Endothelial cell of umbilical vein (primary cell): ENCODE measurements at regions not wholly inside any gene's neighbourhood (a gene's known extent, or its start where the extent isn't known, plus 50 kb on each side); places are given as distances from the start of the nearest gene placed in this dataset.

ENCODE experiments used
- BruUV-seq: library from RNA; stranded (reverse); fragments of 400-500 nt; replicated peaks from 2 replicates; lab custom pipeline; 2021; lab: Mats Ljungman, UMichigan
- CTCF ChIA-PET: fragments of 300-600, 350-600 bp; sonication (Branson Sonifier 250); formaldehyde crosslinking; loops from one replicate; lab custom pipeline; 2021; ENCODE audit warnings: antibody characterized with exemption, inconsistent platforms; lab: Charles Lee
- POLR2A ChIA-PET: fragments of 300-600, 350-600 bp; sonication (Branson Sonifier 250); formaldehyde crosslinking; loops from one replicate; lab custom pipeline; 2021; ENCODE audit warnings: antibody characterized with exemption, inconsistent platforms; lab: Charles Lee
- DNase-seq: peaks from one replicate; pipeline ENCODE4 v3.0.0-alpha.2; 2011; ENCODE audit warnings: low read depth, low spot score
- FAIRE-seq: peaks from 2 replicates; lab custom pipeline; 2011; peaks lifted over from hg19 to GRCh38; lab: Jason Lieb, UNC
- H2AFZ ChIP-seq: 2 replicates; pipeline ENCODE4 v1.6.0; 2012; ENCODE audit warnings: low read depth, low read length, control low read depth, inconsistent platforms
- H3K27ac ChIP-seq: 2 replicates; pipeline ENCODE4 v1.5.1; 2011; ENCODE audit warnings: low read depth, mild to moderate bottlenecking, control low read depth, low read length, moderate library complexity; ENCODE audit not compliant: insufficient read depth
- H3K27me3 ChIP-seq, 2 experiments: 2 replicates each; pipeline versions ENCODE4 v1.6.0 to v1.6.1; 2011; ENCODE audit warnings: low read length in 2 of 2, mixed read lengths in 1 of 2; ENCODE audit not compliant: control insufficient read depth in 2 of 2, insufficient read depth in 2 of 2
- H3K36me3 ChIP-seq, 2 experiments: 2 replicates in 1 of 2; 3 replicates in 1 of 2; pipeline ENCODE4 v1.5.1; 2011; ENCODE audit warnings: low read length in 2 of 2, mild to moderate bottlenecking in 1 of 2, moderate library complexity in 1 of 2; ENCODE audit not compliant: control insufficient read depth in 2 of 2, insufficient read depth in 2 of 2; ENCODE audit errors: extremely low read depth in 1 of 2
- H3K4me1 ChIP-seq: 3 replicates; pipeline ENCODE4 v1.5.1; 2011; ENCODE audit warnings: mild to moderate bottlenecking, low read length; ENCODE audit not compliant: control insufficient read depth, insufficient read depth; ENCODE audit errors: extremely low read depth
- H3K4me2 ChIP-seq: 2 replicates; pipeline ENCODE4 v1.6.1; 2011; ENCODE audit warnings: low read length, control low read depth, mixed read lengths; ENCODE audit not compliant: insufficient read depth
- H3K4me3 ChIP-seq, 3 experiments: fragments of 200-600 bp in 1 of 3; sonication (generic), shearing (Covaris generic) in 1 of 3; replicated peaks in 1 of 3; 2 replicates each; pipeline ENCODE4 v1.5.1; 2011 to 2016; ENCODE audit warnings: control low read depth in 3 of 3, low read length in 3 of 3, mild to moderate bottlenecking in 2 of 3, inconsistent platforms in 1 of 3, low read depth in 1 of 3, moderate library complexity in 1 of 3; ENCODE audit not compliant: insufficient read depth in 1 of 3
- H3K79me2 ChIP-seq: 2 replicates; pipeline ENCODE4 v1.6.0; 2012; ENCODE audit warnings: low read length, inconsistent platforms; ENCODE audit not compliant: control insufficient read depth, insufficient read depth
- H3K9ac ChIP-seq: replicated peaks from 2 replicates; pipeline ENCODE3; 2011; ENCODE audit warnings: low read length, control low read depth; ENCODE audit not compliant: insufficient read depth; ENCODE audit errors: extremely low read depth
- H3K9me1 ChIP-seq: replicated peaks from 3 replicates; pipeline ENCODE4 v1.6.0; 2011; ENCODE audit warnings: mild to moderate bottlenecking, low read length; ENCODE audit not compliant: control insufficient read depth, insufficient read depth; ENCODE audit errors: extremely low read depth
- H3K9me3 ChIP-seq: replicated peaks from 2 replicates; pipeline ENCODE4 v1.5.1; 2012; ENCODE audit warnings: low read length, inconsistent platforms; ENCODE audit not compliant: control insufficient read depth, insufficient read depth
- H4K20me1 ChIP-seq: replicated peaks from 2 replicates; pipeline ENCODE3; 2011; ENCODE audit warnings: mild to moderate bottlenecking, low read length; ENCODE audit not compliant: control insufficient read depth, insufficient read depth; ENCODE audit errors: extremely low read depth
- EZH2 ChIP-seq: IDR thresholded peaks from 2 replicates; pipeline ENCODE4 v1.6.1; 2012; ENCODE audit warnings: borderline replicate concordance, low read depth, mild to moderate bottlenecking, moderate library complexity, low read length, inconsistent platforms; ENCODE audit not compliant: severe bottlenecking
- JUN ChIP-seq: IDR thresholded peaks from 2 replicates; pipeline ENCODE4 v1.6.1; 2011; ENCODE audit warnings: borderline replicate concordance, low read depth; ENCODE audit not compliant: insufficient read length, insufficient read depth
- MYC ChIP-seq: IDR thresholded peaks from one replicate; pipeline ENCODE4 v1.6.1; 2011; ENCODE audit warnings: mild to moderate bottlenecking, low read depth, low read length
- POLR2A ChIP-seq: IDR thresholded peaks from 2 replicates; pipeline ENCODE4 v1.6.1; 2012; ENCODE audit warnings: low read depth, mild to moderate bottlenecking, control low read depth, low read length
- POLR2AphosphoS5 ChIP-seq: IDR thresholded peaks from 2 replicates; pipeline ENCODE4 v1.6.1; 2012; ENCODE audit warnings: low read depth, mild to moderate bottlenecking, control low read depth, low read length, moderate library complexity; ENCODE audit not compliant: insufficient read depth
- dilution Hi-C: fragments of 300-500 bp; cut with MboI; formaldehyde crosslinking; loops from one replicate; pipeline ENCODE4 v1.15.0; 2019; ENCODE audit warnings: low sequenced_read_pairs; ENCODE audit not compliant: extremely low pct_ligation_motif_present
- intact Hi-C: fragments of 100-400 bp; cut with micrococcal nuclease; formaldehyde crosslinking; loops from one replicate; pipeline ENCODE4 v1.10.0; 2022
- TF ChIP-seq, protein P1 (sequence below): IDR thresholded peaks from 2 replicates; pipeline ENCODE4 v1.6.1; 2011; ENCODE audit not compliant: insufficient read depth, insufficient read length
- TF ChIP-seq, protein P2 (sequence below), 2 donors: IDR thresholded peaks; 1 replicate in 1 of 2; 2 replicates in 1 of 2; pipeline ENCODE4 v1.5.1; 2011; ENCODE audit warnings: low read length in 2 of 2, mild to moderate bottlenecking in 2 of 2, moderate library complexity in 2 of 2, control low read depth in 1 of 2, inconsistent platforms in 1 of 2, low read depth in 1 of 2; ENCODE audit not compliant: insufficient read depth in 1 of 2; ENCODE audit errors: extremely low read depth in 1 of 2

- Histone ChIP-seq H2AFZ (no peak overlapping the region), H3K9me3 (no peaks in the 10 kb centered on the region), H3K79me2 (no peaks in the 10 kb centered on the region), H3K9me1 (no peaks in the 10 kb centered on the region), H3K9ac (no peak overlapping the region), H4K20me1 (no peaks in the 10 kb centered on the region), H3K4me3 (no peak overlapping the region), H3K4me2 (no peak overlapping the region), H3K27ac (no peak overlapping the region), H3K36me3 (no peaks in the 10 kb centered on the region), H3K4me1 (no peaks in the 10 kb centered on the region), H3K27me3 (no peaks in the 10 kb centered on the region)
- intact Hi-C loops (no loop called here), dilution Hi-C loops (no loop called here)
- POLR2A ChIA-PET, result no interaction called here
- no TSS peak for BruUV-seq
- TF ChIP-seq POLR2AphosphoS5 (no peak), EZH2 (no peak), JUN (no peak), POLR2A (no peak), MYC (no peak)
- TF ChIP-seq, protein P1, sequence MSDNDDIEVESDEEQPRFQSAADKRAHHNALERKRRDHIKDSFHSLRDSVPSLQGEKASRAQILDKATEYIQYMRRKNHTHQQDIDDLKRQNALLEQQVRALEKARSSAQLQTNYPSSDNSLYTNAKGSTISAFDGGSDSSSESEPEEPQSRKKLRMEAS, result no peak
- TF ChIP-seq, protein P2, sequence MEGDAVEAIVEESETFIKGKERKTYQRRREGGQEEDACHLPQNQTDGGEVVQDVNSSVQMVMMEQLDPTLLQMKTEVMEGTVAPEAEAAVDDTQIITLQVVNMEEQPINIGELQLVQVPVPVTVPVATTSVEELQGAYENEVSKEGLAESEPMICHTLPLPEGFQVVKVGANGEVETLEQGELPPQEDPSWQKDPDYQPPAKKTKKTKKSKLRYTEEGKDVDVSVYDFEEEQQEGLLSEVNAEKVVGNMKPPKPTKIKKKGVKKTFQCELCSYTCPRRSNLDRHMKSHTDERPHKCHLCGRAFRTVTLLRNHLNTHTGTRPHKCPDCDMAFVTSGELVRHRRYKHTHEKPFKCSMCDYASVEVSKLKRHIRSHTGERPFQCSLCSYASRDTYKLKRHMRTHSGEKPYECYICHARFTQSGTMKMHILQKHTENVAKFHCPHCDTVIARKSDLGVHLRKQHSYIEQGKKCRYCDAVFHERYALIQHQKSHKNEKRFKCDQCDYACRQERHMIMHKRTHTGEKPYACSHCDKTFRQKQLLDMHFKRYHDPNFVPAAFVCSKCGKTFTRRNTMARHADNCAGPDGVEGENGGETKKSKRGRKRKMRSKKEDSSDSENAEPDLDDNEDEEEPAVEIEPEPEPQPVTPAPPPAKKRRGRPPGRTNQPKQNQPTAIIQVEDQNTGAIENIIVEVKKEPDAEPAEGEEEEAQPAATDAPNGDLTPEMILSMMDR (IDR thresholded peaks at IDR 0.05; ENCODE audit: extremely low read depth in 1 of 2, insufficient read depth in 1 of 2, low read depth in 1 of 2, low read length in 2 of 2), result no peak
- CTCF ChIA-PET, result interaction anchor here (0.7 kb wide), 1 partner anchor 11 kb away, joined by 3 read pairs; no protein-coding TSS in a partner anchor
- FAIRE-seq (no peak), DNase-seq (no peak)
Observed at GRCh38 chr5:98503616-98504015, 269.8 kb upstream of the RGMB start.
